NB4 (cell line): ENCODE measurements at regions not wholly inside any gene's neighbourhood (a gene's known extent, or its start where the extent isn't known, plus 50 kb on each side); places are given as distances from the start of the nearest gene placed in this dataset.

Source experiments
- DNase-seq: peaks from one replicate; pipeline ENCODE4 v3.0.0; 2010; ENCODE audit warnings: low read depth
- H3K4me3 ChIP-seq: one replicate; pipeline ENCODE4 v1.5.1; 2011; ENCODE audit warnings: mild to moderate bottlenecking, low read depth, low read length, moderate library complexity
- CTCF ChIP-seq: IDR thresholded peaks from one replicate; pipeline ENCODE4 v1.5.1; 2012; ENCODE audit warnings: low read depth, low read length
- MAX ChIP-seq: IDR thresholded peaks from 2 replicates; pipeline ENCODE4 v1.6.1; 2011; ENCODE audit warnings: low read depth, low read length
- MYC ChIP-seq: IDR thresholded peaks from 2 replicates; pipeline ENCODE4 v1.6.1; 2011; ENCODE audit warnings: low read depth, low read length
- POLR2A ChIP-seq: IDR thresholded peaks from 2 replicates; pipeline ENCODE4 v1.6.1; 2011; ENCODE audit warnings: mild to moderate bottlenecking; ENCODE audit not compliant: insufficient read length; ENCODE audit errors: extremely low read depth

GRCh38 chr14:53354336-53354735 lies 201.2 kb upstream of the DDHD1 start:
- no peak overlapping the region for H3K4me3 ChIP-seq
- no peak for DNase-seq
- no peak for TF ChIP-seq MAX
- TF ChIP-seq POLR2A, result no peak
- no peak for TF ChIP-seq CTCF
- TF ChIP-seq MYC, result no peak

GRCh38 chr14:53350866-53351265 lies 197.7 kb upstream of the DDHD1 start:
- no peak for DNase-seq
- no peak for TF ChIP-seq MYC
- no peak for TF ChIP-seq POLR2A
- no peak for TF ChIP-seq MAX
- TF ChIP-seq CTCF, result no peak
- no peak overlapping the region for H3K4me3 ChIP-seq

GRCh38 chr14:53350429-53350828 lies 197.3 kb upstream of the DDHD1 start:
- TF ChIP-seq MYC (no peak), MAX (no peak), POLR2A (no peak), CTCF (no peak)
- DNase-seq, result no peak
- no peak overlapping the region for H3K4me3 ChIP-seq

GRCh38 chr14:53346988-53347387 lies 193.9 kb upstream of the DDHD1 start:
- DNase-seq, result no peak
- H3K4me3 ChIP-seq, result no peak overlapping the region
- no peak for TF ChIP-seq CTCF
- TF ChIP-seq MAX, result no peak
- TF ChIP-seq POLR2A, result no peak
- TF ChIP-seq MYC, result no peak

- no peak for DNase-seq
- no peak overlapping the region for H3K4me3 ChIP-seq
- TF ChIP-seq MYC (no peak), POLR2A (no peak), CTCF (no peak), MAX (no peak)
Measured at GRCh38 chr14:53341324-53341723, 188.2 kb upstream of the DDHD1 start.

GRCh38 chr14:53338192-53338591 lies 185.1 kb upstream of the DDHD1 start:
- no peak for TF ChIP-seq MYC
- H3K4me3 ChIP-seq, result no peak overlapping the region

More at GRCh38 chr14:53338192-53338591, 185.1 kb upstream of the DDHD1 start:
- no peak for DNase-seq
